Pancreas (tissue), 10 donors: ENCODE measurements at regions not wholly inside any gene's neighbourhood (a gene's known extent, or its start where the extent isn't known, plus 50 kb on each side); places are given as distances from the start of the nearest gene placed in this dataset.

Experiments
- ATAC-seq, 4 donors: fragments of 200-7000 bp; cut with Tn5 transposase; one replicate each; pipeline versions ENCODE4 v1.8.0 to v1.9.1; 2020; ENCODE audit warnings: mild to moderate bottlenecking in 4 of 4, moderate library complexity in 4 of 4
- DNase-seq, 6 donors: peaks; one replicate each; pipeline ENCODE4 v3.0.0-alpha.2; 2020
- FAIRE-seq: peaks from 2 replicates; lab custom pipeline; 2012; peaks lifted over from hg19 to GRCh38; lab: Jason Lieb, UNC
- H3K27ac ChIP-seq, 4 donors: fragments of 200-600 bp; sonication (generic); 1 replicate in 3 of 4; 2 replicates in 1 of 4; pipeline versions ENCODE4 v1.5.0 to v1.8.0; 2020
- H3K27me3 ChIP-seq, 4 donors: fragments of 200-600 bp; one replicate each; pipeline ENCODE4 v1.8.0; 2021
- H3K36me3 ChIP-seq, 3 donors: fragments of 200-600 bp; sonication (generic) in 1 of 3; one replicate each; pipeline versions ENCODE4 v1.5.0 to v1.8.0; 2020 to 2021
- H3K4me1 ChIP-seq, 3 donors: fragments of 200-600 bp; one replicate each; pipeline ENCODE4 v1.8.0; 2021
- H3K4me3 ChIP-seq, 4 donors: fragments of 200-600 bp; sonication (generic) in 2 of 4; one replicate each; pipeline versions ENCODE4 v1.5.0 to v1.8.0; 2020 to 2021
- H3K9me3 ChIP-seq, 4 donors: fragments of 200-600 bp; one replicate each; pipeline ENCODE4 v1.8.0; 2021
- CTCF ChIP-seq, 4 donors: fragments of 200-600 bp; sonication (generic) in 3 of 4; IDR thresholded peaks; one replicate each; pipeline versions ENCODE4 v1.5.0 to v1.8.0; 2021; ENCODE audit warnings: antibody characterized with exemption in 4 of 4
- WGBS, 2 donors: extraction: QIAGEN DNeasy Blood & Tissue Kit; methylation state at CpG; one replicate each; pipeline ENCODE4 v1.1.7; 2013; 5-methylcytosine and 5-hydroxymethylcytosine counted together
- intact Hi-C, 3 donors: fragments of 100-400 bp; cut with DNase I; formaldehyde crosslinking; loops; one replicate each; pipeline versions ENCODE4 v1.11.1 to v1.14.2; 2022
- donor health status: healthy with polysubstance abuse.
- donor health status: DM: no; HTN: no; CAD: no; lungs with moderate emphysema.
- donor health status: DM: no; HTN: no; CAD: no.
- donor health status: control.
- donor health status: control.
- donor health status: Bipolar disorder and iron deficiency.
- donor health status: DM: yes; HTN: yes; CAD: no.
- donor health status: DM: no; HTN: no; CAD: no.
- donor health status: DM: no; HTN: no; CAD: no.
- donor health status: DM: yes; HTN: yes; CAD: no.

DNA sequence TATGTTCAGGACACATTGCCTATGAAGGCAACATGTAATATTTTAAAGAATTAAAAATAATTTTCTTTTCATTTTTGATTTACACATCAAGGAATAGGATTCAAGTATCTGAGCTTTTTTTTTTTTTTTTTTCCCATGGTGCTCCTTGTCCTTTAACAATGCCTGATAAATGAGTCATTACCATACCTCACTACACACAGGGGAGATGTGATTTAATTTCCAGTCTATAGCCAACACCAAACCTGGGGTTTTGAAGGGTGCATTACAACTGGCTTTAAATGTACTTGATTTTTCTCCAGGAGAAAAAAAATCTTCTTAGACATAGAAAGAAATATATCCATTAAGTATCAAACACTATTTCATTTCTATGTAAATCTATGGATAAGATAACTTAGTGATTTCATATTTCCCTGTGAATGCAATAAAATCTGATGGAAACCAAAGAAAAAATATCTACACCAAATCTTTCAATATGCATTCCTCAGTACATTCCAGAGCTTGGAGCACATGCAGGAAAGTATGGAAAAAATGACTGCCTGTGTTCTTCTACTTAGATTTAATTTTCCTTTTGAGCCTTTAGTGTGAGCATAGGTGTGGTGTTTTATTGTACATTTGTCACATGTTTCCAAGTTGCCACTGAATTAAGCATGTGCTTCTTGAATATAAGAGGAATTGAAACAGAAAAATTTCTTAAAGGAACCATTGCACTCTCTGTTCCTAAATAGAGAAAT is 204.8 kb upstream of the MEOX2 start:
- H3K9me3 ChIP-seq = no peaks in the 10 kb centered on the region
- ATAC-seq = no peak

DNA sequence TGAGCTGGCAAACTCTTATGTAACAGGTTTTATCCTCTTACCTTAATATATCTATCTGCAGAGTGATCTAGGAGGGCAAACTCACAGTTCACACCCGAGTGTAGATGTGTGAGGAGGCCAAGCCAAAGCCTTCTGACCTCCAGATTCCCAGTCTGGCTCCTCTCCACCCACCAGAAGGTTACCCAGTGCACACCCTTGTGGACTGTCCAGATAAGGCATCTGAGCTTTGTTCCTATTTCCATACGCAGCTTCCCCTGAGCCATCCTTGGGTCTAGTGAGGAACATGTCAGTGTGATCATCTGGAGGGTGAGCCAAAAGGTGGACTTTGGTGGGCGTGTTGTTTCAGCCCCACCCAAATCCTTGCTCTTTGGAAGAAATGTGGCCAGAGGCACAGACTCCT is 203.0 kb upstream of the MEOX2 start:
- H3K27ac ChIP-seq = no peak overlapping the region
- no peak for DNase-seq
- FAIRE-seq = no peak
- H3K4me1 ChIP-seq = no peaks in the 10 kb centered on the region
- intact Hi-C loops = no loop called here
- no peaks in the 10 kb centered on the region for H3K36me3 ChIP-seq
- H3K4me3 ChIP-seq = no peak overlapping the region
- no peaks in the 10 kb centered on the region for H3K9me3 ChIP-seq
- ATAC-seq = peak in 3 of 4 donors; percentile 17 to 50 (median 31)
- 43 to 63% methylated on average over 3 of the region's 3 CpGs for WGBS, 2 donors
- H3K27me3 ChIP-seq = no peaks in the 10 kb centered on the region
- TF ChIP-seq CTCF (IDR thresholded peaks at IDR 0.05) = no peak

More for the DNA sequence above, 204.8 kb upstream of the MEOX2 start:
- FAIRE-seq (no peak), DNase-seq (no peak)
- no peaks in the 10 kb centered on the region for H3K27me3 ChIP-seq
- no peak overlapping the region for H3K27ac ChIP-seq
- no peaks in the 10 kb centered on the region for H3K36me3 ChIP-seq
- no peak for TF ChIP-seq CTCF (IDR thresholded peaks at IDR 0.05)
- no peaks in the 10 kb centered on the region for H3K4me1 ChIP-seq
- no peak overlapping the region for H3K4me3 ChIP-seq
- intact Hi-C loops = no loop called here

- WGBS, 2 donors = 69 to 73% methylated on average over 1 of the region's 1 CpG
Observed at GRCh38 chr7:15888090-15888489, 201.6 kb upstream of the MEOX2 start.

GRCh38 chr7:15886626-15887025 is 200.1 kb upstream of the MEOX2 start:
- no peak for FAIRE-seq
- intact Hi-C loops = no loop called here
- TF ChIP-seq CTCF (IDR thresholded peaks at IDR 0.05) = no peak
- no peak for ATAC-seq
- Histone ChIP-seq H3K9me3 (no peaks in the 10 kb centered on the region), H3K36me3 (no peaks in the 10 kb centered on the region), H3K4me1 (no peaks in the 10 kb centered on the region), H3K27ac (no peak overlapping the region), H3K4me3 (no peak overlapping the region), H3K27me3 (no peaks in the 10 kb centered on the region)
- DNase-seq = no peak
- WGBS, 2 donors = 65 to 86% methylated on average over 1 of the region's 1 CpG

More at GRCh38 chr7:15888090-15888489, 201.6 kb upstream of the MEOX2 start:
- Histone ChIP-seq H3K27me3 (no peaks in the 10 kb centered on the region), H3K4me3 (no peak overlapping the region), H3K36me3 (no peaks in the 10 kb centered on the region), H3K9me3 (no peaks in the 10 kb centered on the region), H3K27ac (no peak overlapping the region), H3K4me1 (no peaks in the 10 kb centered on the region)
- intact Hi-C loops = no loop called here
- TF ChIP-seq CTCF (IDR thresholded peaks at IDR 0.05) = no peak
- FAIRE-seq (no peak), DNase-seq (no peak), ATAC-seq (no peak)

DNA sequence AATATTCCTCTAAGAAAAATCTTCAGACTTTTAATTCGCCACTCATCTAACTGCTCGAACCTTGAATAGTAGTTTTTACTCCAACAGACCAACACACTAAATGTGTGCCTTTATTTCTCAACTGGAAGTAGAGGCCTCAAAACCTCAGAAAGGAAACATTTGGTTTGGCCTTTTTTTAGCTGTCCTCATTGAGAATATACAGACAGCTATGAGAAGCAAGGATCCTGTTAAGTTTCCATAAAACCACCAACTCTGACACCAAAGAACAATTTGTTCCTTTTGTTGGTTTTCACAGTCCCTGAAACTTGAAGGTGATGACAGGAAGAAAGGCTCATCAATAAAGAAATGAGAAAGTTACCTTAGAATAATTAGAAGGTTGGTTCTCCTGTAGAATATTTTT is 199.2 kb upstream of the MEOX2 start:
- no peak for FAIRE-seq
- H3K4me3 ChIP-seq = no peak overlapping the region

More for the DNA sequence above, 199.2 kb upstream of the MEOX2 start:
- Histone ChIP-seq H3K27me3 (no peaks in the 10 kb centered on the region), H3K27ac (no peak overlapping the region), H3K36me3 (no peaks in the 10 kb centered on the region), H3K9me3 (no peaks in the 10 kb centered on the region), H3K4me1 (no peaks in the 10 kb centered on the region)
- WGBS, 2 donors = 57 to 70% methylated on average over 2 of the region's 2 CpGs
- no peak for DNase-seq
- no peak for ATAC-seq
- no peak for TF ChIP-seq CTCF (IDR thresholded peaks at IDR 0.05)
- intact Hi-C loops = no loop called here
